Lower lobe of right lung (tissue), 2 donors: ENCODE measurements at regions not wholly inside any gene's neighbourhood (a gene's known extent, or its start where the extent isn't known, plus 50 kb on each side); places are given as distances from the start of the nearest gene placed in this dataset.

ENCODE experiments used
- ATAC-seq, 2 donors: fragments of 200-7000 bp; cut with Tn5 transposase; one replicate each; pipeline ENCODE4 v1.9.1; 2020 to 2022; ENCODE audit warnings: mild to moderate bottlenecking in 2 of 2, moderate library complexity in 2 of 2
- DNase-seq: peaks from one replicate; pipeline ENCODE4 v3.0.0-alpha.2; 2020
- H3K27ac ChIP-seq: fragments of 200-600 bp; one replicate; pipeline ENCODE4 v1.8.0; 2022
- H3K27me3 ChIP-seq: fragments of 200-600 bp; one replicate; pipeline ENCODE4 v1.8.0; 2022; ENCODE audit warnings: low read depth
- H3K36me3 ChIP-seq: fragments of 200-600 bp; one replicate; pipeline ENCODE4 v1.8.0; 2022; ENCODE audit warnings: mild to moderate bottlenecking
- H3K4me1 ChIP-seq: fragments of 200-600 bp; one replicate; pipeline ENCODE4 v1.8.0; 2022
- H3K4me3 ChIP-seq: fragments of 200-600 bp; one replicate; pipeline ENCODE4 v1.8.0; 2022; ENCODE audit warnings: mild to moderate bottlenecking
- H3K9me3 ChIP-seq: fragments of 200-600 bp; one replicate; pipeline ENCODE4 v1.8.0; 2022
- intact Hi-C: fragments of 100-400 bp; cut with DNase I; formaldehyde crosslinking; loops from one replicate; pipeline ENCODE4 v1.11.0; 2022
- TF ChIP-seq, protein P1 (sequence below): fragments of 200-600 bp; IDR thresholded peaks from one replicate; pipeline ENCODE4 v1.8.0; 2022; ENCODE audit warnings: antibody characterized with exemption, mild to moderate bottlenecking
- donor health status: DM: no; HTN: yes; CAD: no; lungs with severe emphysema.

- H3K4me1 ChIP-seq, result peaks cover 21% of the 10 kb centered on the region
- intact Hi-C loops, result no loop called here
These were observed 63.4 kb upstream of the GATA2 start for GRCh38 chr3:128556384-128556783.

GRCh38 chr3:128555841-128556240 lies 62.8 kb upstream of the GATA2 start:
- peaks cover 41% of the 10 kb centered on the region for H3K27me3 ChIP-seq
- DNase-seq, result no peak
- no peak for ATAC-seq
- H3K27ac ChIP-seq, result peak overlapping the region; percentile 84
- TF ChIP-seq, protein P1, sequence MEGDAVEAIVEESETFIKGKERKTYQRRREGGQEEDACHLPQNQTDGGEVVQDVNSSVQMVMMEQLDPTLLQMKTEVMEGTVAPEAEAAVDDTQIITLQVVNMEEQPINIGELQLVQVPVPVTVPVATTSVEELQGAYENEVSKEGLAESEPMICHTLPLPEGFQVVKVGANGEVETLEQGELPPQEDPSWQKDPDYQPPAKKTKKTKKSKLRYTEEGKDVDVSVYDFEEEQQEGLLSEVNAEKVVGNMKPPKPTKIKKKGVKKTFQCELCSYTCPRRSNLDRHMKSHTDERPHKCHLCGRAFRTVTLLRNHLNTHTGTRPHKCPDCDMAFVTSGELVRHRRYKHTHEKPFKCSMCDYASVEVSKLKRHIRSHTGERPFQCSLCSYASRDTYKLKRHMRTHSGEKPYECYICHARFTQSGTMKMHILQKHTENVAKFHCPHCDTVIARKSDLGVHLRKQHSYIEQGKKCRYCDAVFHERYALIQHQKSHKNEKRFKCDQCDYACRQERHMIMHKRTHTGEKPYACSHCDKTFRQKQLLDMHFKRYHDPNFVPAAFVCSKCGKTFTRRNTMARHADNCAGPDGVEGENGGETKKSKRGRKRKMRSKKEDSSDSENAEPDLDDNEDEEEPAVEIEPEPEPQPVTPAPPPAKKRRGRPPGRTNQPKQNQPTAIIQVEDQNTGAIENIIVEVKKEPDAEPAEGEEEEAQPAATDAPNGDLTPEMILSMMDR, result no peak
- H3K4me1 ChIP-seq, result peaks cover 21% of the 10 kb centered on the region
- H3K4me3 ChIP-seq, result no peak overlapping the region
- H3K36me3 ChIP-seq, result no peaks in the 10 kb centered on the region
- no peaks in the 10 kb centered on the region for H3K9me3 ChIP-seq
- intact Hi-C loops, result no loop called here

More at GRCh38 chr3:128556384-128556783, 63.4 kb upstream of the GATA2 start:
- TF ChIP-seq, protein P1, result no peak
- DNase-seq (no peak), ATAC-seq (no peak)
- Histone ChIP-seq H3K36me3 (no peaks in the 10 kb centered on the region), H3K4me3 (no peak overlapping the region), H3K27ac (peak overlapping the region; percentile 84), H3K9me3 (no peaks in the 10 kb centered on the region), H3K27me3 (peaks cover 41% of the 10 kb centered on the region)

DNA sequence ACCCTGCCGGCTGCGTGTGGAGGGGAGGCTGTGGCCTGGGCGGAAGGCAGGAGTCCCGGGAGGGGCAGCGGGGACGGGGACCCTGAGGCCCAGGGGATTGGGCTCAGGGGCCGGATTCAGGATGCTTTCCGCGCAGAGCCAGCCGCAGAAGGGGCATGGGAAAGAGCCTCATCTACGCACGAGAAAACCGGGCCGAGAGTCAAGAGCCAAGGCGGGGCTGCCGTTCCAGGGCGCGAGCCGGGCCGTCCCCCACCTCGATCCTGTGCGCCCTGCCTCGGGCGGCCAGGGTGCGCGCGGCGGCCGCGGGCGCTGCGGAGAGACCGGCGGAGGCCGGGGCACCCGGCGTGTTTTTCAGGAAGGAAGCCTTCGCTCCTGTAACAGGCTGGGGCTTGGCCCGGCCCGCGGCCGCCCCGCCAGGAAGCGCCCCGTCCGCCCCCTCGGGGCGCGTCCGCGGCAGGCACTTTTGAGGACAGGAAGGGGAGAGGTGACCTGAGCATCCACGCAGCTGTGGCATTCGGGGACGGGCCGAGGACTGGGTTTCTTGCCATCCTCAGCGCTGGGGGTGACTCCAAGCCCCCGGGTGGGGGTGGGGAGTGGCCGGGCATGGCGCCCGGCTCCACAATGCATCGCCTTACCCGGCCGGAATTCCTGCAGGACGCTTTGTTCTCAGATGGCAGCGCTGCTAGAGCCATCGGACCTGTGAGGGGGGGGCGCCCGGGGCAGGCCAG lies 62.3 kb upstream of the GATA2 start:
- Histone ChIP-seq H3K27me3 (peaks cover 41% of the 10 kb centered on the region), H3K4me3 (peak overlapping the region; percentile 13), H3K9me3 (no peaks in the 10 kb centered on the region), H3K36me3 (no peaks in the 10 kb centered on the region), H3K27ac (peak overlapping the region; percentile 84), H3K4me1 (peaks cover 21% of the 10 kb centered on the region)
- DNase-seq, result peak; percentile 69
- intact Hi-C loops, result no loop called here
- peak; percentile 70 to 75 for ATAC-seq
- TF ChIP-seq, protein P1, result no peak

DNA sequence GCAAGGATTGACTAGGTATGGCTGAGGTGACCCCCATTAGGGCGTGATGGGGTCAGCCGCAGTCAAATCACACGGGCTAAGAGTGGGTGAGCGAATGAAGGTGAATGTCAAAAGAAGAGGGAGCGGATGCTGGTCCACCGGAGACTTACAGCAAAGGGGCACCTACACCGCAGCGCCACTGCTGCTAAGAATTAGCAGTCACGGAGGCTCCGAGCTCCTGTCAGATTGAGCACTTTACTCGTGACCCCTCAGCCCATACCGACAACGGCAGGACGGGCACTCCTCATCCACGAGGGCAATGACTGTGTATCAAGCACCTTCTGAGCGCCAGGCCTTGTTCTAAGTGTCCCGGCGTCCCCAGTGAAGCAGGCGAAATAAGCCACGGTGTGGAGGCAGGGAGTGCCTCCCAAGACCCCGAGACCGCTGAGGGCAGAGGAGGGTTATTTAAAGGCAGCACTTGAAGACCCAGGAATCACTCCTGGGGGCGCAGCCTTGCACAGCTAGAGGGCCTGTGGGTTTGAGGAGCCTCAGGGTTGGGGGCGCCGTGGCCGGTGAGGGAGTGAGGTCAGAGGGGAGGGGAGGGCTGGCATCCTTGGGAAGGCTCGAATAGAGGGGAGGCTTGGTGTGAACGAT lies 61.6 kb upstream of the GATA2 start:
- TF ChIP-seq, protein P1, result no peak
- Histone ChIP-seq H3K9me3 (no peaks in the 10 kb centered on the region), H3K27me3 (peaks cover 41% of the 10 kb centered on the region), H3K4me1 (peaks cover 28% of the 10 kb centered on the region), H3K27ac (peak overlapping the region; percentile 79), H3K4me3 (peak overlapping the region; percentile 13), H3K36me3 (no peaks in the 10 kb centered on the region)
- DNase-seq (no peak), ATAC-seq (no peak)
- intact Hi-C loops, result no loop called here

- H3K27ac ChIP-seq, result peak overlapping the region; percentile 79
- no peaks in the 10 kb centered on the region for H3K9me3 ChIP-seq
- TF ChIP-seq, protein P1, result no peak
- H3K4me3 ChIP-seq, result no peak overlapping the region
- H3K4me1 ChIP-seq, result peaks cover 33% of the 10 kb centered on the region
- DNase-seq (no peak), ATAC-seq (no peak)
- H3K36me3 ChIP-seq, result no peaks in the 10 kb centered on the region
- intact Hi-C loops, result no loop called here
- H3K27me3 ChIP-seq, result peaks cover 37% of the 10 kb centered on the region
These were observed 61.1 kb upstream of the GATA2 start for GRCh38 chr3:128554100-128554464.
